Calu3 (cell line): ENCODE measurements at regions not wholly inside any gene's neighbourhood (a gene's known extent, or its start where the extent isn't known, plus 50 kb on each side); places are given as distances from the start of the nearest gene placed in this dataset. TPM values are rescaled to one million over a fixed set of nuclear protein-coding genes. Genes with fewer than 3 reads are reported as not detected.
"Not testable (repeated sequence)": the region's sequence is repeated elsewhere in the genome, so short reads cannot be mapped to it uniquely, and the experiment has no call there.

Experiments used
- BruUV-seq: library from RNA; stranded (reverse); fragments of 400-500 nt; replicated peaks from 2 replicates; lab custom pipeline; 2021; lab: Mats Ljungman, UMichigan
- CTCF ChIA-PET: fragments of 300-600 bp; sonication (Branson Sonifier 250); formaldehyde crosslinking; loops from one replicate; lab custom pipeline; 2022; ENCODE audit warnings: antibody characterized with exemption; lab: Charles Lee
- DNase-seq: peaks from one replicate; pipeline ENCODE4 v3.0.0; 2022
- H3K27ac Mint-ChIP-seq: one replicate; pipeline ENCODE4 v1.8.0; 2022; ENCODE audit warnings: mixed read lengths; ENCODE audit not compliant: unreplicated experiment
- H3K27me3 Mint-ChIP-seq: one replicate; pipeline ENCODE4 v1.8.0; 2022; ENCODE audit warnings: mixed read lengths; ENCODE audit not compliant: unreplicated experiment
- H3K36me3 Mint-ChIP-seq: one replicate; pipeline ENCODE4 v1.8.0; 2022; ENCODE audit warnings: mild to moderate bottlenecking, moderate library complexity, mixed read lengths; ENCODE audit not compliant: insufficient read depth, unreplicated experiment
- H3K4me1 Mint-ChIP-seq: one replicate; pipeline ENCODE4 v1.8.0; 2022; ENCODE audit warnings: mild to moderate bottlenecking, low read depth, mixed read lengths; ENCODE audit not compliant: unreplicated experiment
- H3K4me3 Mint-ChIP-seq: one replicate; pipeline ENCODE4 v1.8.0; 2022; ENCODE audit warnings: mild to moderate bottlenecking, low read depth, moderate library complexity, mixed read lengths; ENCODE audit not compliant: unreplicated experiment
- H3K9me3 Mint-ChIP-seq: one replicate; pipeline ENCODE4 v1.8.0; 2022; ENCODE audit warnings: low read depth, mixed read lengths; ENCODE audit not compliant: unreplicated experiment
- intact Hi-C: fragments of 100-400 bp; cut with micrococcal nuclease; formaldehyde crosslinking; loops from one replicate; pipeline ENCODE4 v1.10.0; 2022; ENCODE audit not compliant: unreplicated experiment
- microRNA-seq: library from miRNA; unstranded; fragments of <30 nt; microRNA quantifications from one replicate; pipeline ENCODE4 v1.2.0, GENCODE V29; 2022

GRCh38 chr16:29604631-29605549 lies 58.2 kb upstream of the SPN start:
- Mint-ChIP-seq H3K27ac (peak overlapping the region; percentile 67), H3K36me3 (peaks cover 45% of the 10 kb centered on the region), H3K4me1 (peaks cover 21% of the 10 kb centered on the region)
- DNase-seq, intact Hi-C loops, BruUV-seq, H3K27me3 Mint-ChIP-seq, H3K9me3 Mint-ChIP-seq, H3K4me3 Mint-ChIP-seq, CTCF ChIA-PET: not testable (repeated sequence)

- intact Hi-C loops, BruUV-seq, H3K27me3 Mint-ChIP-seq, H3K4me3 Mint-ChIP-seq, H3K9me3 Mint-ChIP-seq, CTCF ChIA-PET, H3K27ac Mint-ChIP-seq, DNase-seq: not testable (repeated sequence)
- Mint-ChIP-seq H3K36me3 (peaks cover 45% of the 10 kb centered on the region), H3K4me1 (peaks cover 21% of the 10 kb centered on the region)
These were observed 57.3 kb upstream of the SPN start for GRCh38 chr16:29605593-29606205.

- CTCF ChIA-PET, H3K9me3 Mint-ChIP-seq, intact Hi-C loops, H3K4me3 Mint-ChIP-seq, DNase-seq, BruUV-seq, H3K27me3 Mint-ChIP-seq, H3K27ac Mint-ChIP-seq: not testable (repeated sequence)
- Mint-ChIP-seq H3K4me1 (peaks cover 21% of the 10 kb centered on the region), H3K36me3 (peaks cover 45% of the 10 kb centered on the region)
These were observed 56.2 kb upstream of the SPN start for GRCh38 chr16:29606669-29607427.

GRCh38 chr16:29607428-29607823 lies 55.6 kb upstream of the SPN start:
- H3K27me3 Mint-ChIP-seq, DNase-seq, CTCF ChIA-PET, H3K9me3 Mint-ChIP-seq, H3K27ac Mint-ChIP-seq, H3K4me3 Mint-ChIP-seq, intact Hi-C loops, BruUV-seq: not testable (repeated sequence)
- Mint-ChIP-seq H3K36me3 (peaks cover 45% of the 10 kb centered on the region), H3K4me1 (peaks cover 21% of the 10 kb centered on the region)

GRCh38 chr16:29612381-29613306 lies 50.4 kb upstream of the SPN start:
- Mint-ChIP-seq H3K36me3 (peaks cover 44% of the 10 kb centered on the region), H3K27ac (peak overlapping the region; percentile 96), H3K4me3 (peak overlapping the region; percentile 91)
- H3K27me3 Mint-ChIP-seq, DNase-seq, H3K9me3 Mint-ChIP-seq, H3K4me1 Mint-ChIP-seq, intact Hi-C loops: not testable (repeated sequence)
- CTCF ChIA-PET = interaction anchor here (0.6 to 0.7 kb wide), 3 partner anchors 78 to 767 kb away, joined by 3 read pairs; partner anchors contain the start of gene TUFM
- BruUV-seq = TSS peak; percentile 43

Small RNAs in the stretch of these regions (microRNA-seq; reads per million reads assigned to microRNA genes)
- gene MIR3680-2 = not detected
